ENCODE measurements at regions not wholly inside any gene's neighbourhood (a gene's known extent, or its start where the extent isn't known, plus 50 kb on each side); places are given as distances from the start of the nearest gene placed in this dataset.
"Not testable (repeated sequence)": the region's sequence is repeated elsewhere in the genome, so short reads cannot be mapped to it uniquely, and the experiment has no call there.

DNA sequence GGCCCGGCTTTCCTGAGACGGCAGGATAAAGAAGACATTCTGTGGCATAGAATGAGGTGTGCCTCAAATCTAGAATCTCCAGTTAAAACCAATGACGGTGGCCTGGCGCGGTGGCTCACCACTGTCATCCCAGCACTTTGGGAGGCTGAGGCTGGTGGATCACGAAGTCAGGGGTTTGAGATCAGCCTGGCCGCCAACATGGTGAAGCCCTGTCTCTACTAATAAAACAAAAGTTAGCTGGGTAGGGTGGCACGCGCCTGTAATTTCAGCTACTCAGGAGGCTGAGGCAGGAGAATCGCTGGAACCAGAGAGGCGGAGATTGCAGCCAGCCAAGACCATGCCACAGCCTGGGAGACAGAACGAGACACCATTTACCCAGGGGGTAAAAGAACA, 193.6 kb downstream of the ALG10 start:
- in situ Hi-C loops (cut with HindIII; ENCODE audit: low pct_ligation_motif_present, low pct_unique_long_range_greater_than_20kb, low sequenced_read_pairs) = no loop called here
- no peak for DNase-seq

DNA sequence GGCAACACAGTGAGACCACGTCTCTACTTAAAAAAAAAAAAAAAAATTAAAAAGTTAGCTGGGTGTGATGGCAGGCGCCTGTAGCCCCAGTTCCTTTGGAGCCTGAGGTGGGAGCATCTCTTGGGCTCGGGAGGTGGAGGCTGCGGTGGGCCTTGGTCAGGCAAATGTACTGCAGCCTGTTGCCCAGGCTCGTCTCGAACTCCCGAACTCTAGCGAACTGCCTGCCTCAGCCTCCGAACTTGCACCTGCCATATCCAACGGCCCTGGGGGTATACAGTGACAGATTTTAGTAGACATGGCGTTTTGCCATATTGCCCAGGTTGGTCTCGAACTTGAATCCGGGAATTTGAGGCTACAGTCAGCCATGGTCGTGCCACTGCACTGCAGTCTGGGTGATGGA, 195.4 kb downstream of the ALG10 start:
- in situ Hi-C loops (cut with HindIII; ENCODE audit: low pct_ligation_motif_present, low pct_unique_long_range_greater_than_20kb, low sequenced_read_pairs) = no loop called here
- DNase-seq = no peak

GRCh38 chr12:34218193-34219045, 196.1 kb downstream of the ALG10 start:
- in situ Hi-C loops (cut with HindIII; ENCODE audit: low pct_ligation_motif_present, low pct_unique_long_range_greater_than_20kb, low sequenced_read_pairs) = no loop called here
- DNase-seq = peak; percentile 85

GRCh38 chr12:34219046-34219770, 196.9 kb downstream of the ALG10 start:
- in situ Hi-C loops (cut with HindIII; ENCODE audit: low pct_ligation_motif_present, low pct_unique_long_range_greater_than_20kb, low sequenced_read_pairs) = no loop called here
- DNase-seq = no peak

DNA sequence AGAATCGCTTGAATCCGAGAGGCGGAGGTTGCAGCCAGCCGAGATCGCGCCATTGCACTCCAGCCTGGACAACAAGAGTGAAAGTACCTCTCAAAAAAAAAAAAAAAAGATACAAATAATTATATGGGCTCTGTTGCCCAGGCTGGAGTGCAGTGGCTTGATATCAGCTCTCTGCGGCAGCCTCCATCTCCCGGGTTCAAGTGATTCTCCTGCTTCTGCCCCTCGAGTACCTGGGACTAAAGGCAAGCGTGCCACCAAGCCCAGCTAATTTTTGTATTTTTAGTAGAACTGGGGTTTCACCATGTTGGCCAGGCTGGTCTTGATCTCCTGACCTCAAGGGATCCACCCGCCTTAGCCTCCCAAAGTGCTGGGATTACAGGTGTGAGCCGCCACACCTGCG, 197.8 kb downstream of the ALG10 start:
- DNase-seq = not testable (repeated sequence)

GRCh38 chr12:34223640-34224039, 201.3 kb downstream of the ALG10 start:
- in situ Hi-C loops (cut with HindIII; ENCODE audit: low pct_ligation_motif_present, low pct_unique_long_range_greater_than_20kb, low sequenced_read_pairs) = no loop called here
- no peak for DNase-seq

More for the DNA sequence above, 197.8 kb downstream of the ALG10 start:
- in situ Hi-C loops (cut with HindIII; ENCODE audit: low pct_ligation_motif_present, low pct_unique_long_range_greater_than_20kb, low sequenced_read_pairs) = not testable (repeated sequence)

DNA sequence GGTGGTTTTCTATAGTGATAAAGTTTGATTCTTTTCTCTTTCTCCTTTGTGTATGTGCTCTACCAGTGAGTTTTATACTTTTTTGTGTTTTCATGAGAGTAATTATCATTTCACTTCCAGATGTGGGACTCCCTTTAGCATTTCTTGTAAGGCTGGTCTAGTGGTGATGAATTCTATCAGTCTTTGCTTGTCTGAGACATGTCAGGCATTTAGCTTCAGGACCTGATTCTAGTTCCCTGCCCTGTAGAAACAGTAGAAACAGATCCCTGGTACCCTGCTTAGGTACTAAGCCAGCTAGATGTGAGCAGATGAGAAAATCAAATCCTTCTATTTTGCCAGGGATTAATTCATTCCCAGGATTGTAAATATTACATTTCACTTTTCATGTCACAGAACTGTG, 203.7 kb downstream of the ALG10 start:
- in situ Hi-C loops (cut with HindIII; ENCODE audit: low pct_ligation_motif_present, low pct_unique_long_range_greater_than_20kb, low sequenced_read_pairs); DNase-seq: not testable (repeated sequence)

DNA sequence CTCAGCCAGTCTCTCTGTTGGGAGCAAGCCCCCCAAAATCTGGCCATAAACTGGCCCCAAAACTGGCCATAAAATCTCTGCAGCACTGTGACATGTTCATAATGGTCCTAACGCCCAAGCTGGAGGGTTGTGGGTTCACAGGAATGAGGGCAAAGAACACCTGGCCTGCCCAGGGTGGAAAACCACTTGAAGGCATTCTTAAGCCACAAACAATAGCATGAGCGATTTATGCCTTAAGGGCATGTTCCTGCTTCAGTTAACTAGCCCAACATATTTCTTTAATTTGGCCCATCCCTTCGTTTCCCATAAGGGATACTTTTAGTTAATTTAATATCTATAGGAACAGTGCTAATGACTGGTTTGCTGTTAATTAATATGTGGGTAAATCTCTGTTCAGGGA, 205.8 kb downstream of the ALG10 start:
- in situ Hi-C loops (cut with HindIII; ENCODE audit: low pct_ligation_motif_present, low pct_unique_long_range_greater_than_20kb, low sequenced_read_pairs); DNase-seq: not testable (repeated sequence)

- DNase-seq; in situ Hi-C loops (cut with HindIII; ENCODE audit: low pct_ligation_motif_present, low pct_unique_long_range_greater_than_20kb, low sequenced_read_pairs): not testable (repeated sequence)
Measured at GRCh38 chr12:34229033-34229432, 206.7 kb downstream of the ALG10 start.

DNA sequence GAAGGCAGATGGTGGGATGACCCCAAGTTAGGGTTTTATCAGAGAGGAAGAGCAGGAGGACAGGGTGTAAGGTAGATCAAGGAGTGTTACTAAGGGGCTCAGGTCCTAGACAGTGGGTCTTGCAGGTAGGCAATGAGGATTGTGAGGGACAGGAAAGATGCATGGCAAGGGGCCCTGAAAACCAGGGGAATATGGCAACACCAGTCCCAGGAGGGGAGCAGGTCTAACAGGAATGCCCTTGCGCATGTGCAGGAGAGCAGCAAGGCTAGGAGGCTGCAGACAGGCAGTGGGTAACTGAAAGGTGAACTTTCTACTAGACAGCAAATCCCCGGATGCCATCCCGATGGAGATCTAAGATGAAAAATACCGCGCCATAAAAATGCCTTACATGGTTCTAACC, 211.3 kb downstream of the ALG10 start:
- no peak for DNase-seq
- in situ Hi-C loops (cut with HindIII; ENCODE audit: low pct_ligation_motif_present, low pct_unique_long_range_greater_than_20kb, low sequenced_read_pairs) = no loop called here

DNA sequence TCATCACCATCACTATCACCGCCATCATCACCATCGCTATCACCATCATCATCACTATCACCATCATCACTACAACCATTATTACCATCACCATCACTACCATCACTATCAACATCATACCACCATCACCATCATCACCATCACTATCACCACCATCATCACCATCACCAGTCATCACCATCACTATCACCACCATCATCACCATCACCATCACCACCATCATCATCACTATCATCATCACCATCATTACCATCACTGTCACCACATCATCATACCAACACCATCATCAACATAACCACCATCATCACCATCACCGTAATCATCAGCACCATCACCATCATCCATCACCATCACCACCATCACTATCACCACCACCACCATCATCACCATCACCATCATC, 213.8 kb downstream of the ALG10 start:
- in situ Hi-C loops (cut with HindIII; ENCODE audit: low pct_ligation_motif_present, low pct_unique_long_range_greater_than_20kb, low sequenced_read_pairs) = no loop called here
- DNase-seq = no peak

- in situ Hi-C loops (cut with HindIII; ENCODE audit: low pct_ligation_motif_present, low pct_unique_long_range_greater_than_20kb, low sequenced_read_pairs) = no loop called here
- no peak for DNase-seq
Measured at GRCh38 chr12:34244608-34245007, 222.3 kb downstream of the ALG10 start.

DNA sequence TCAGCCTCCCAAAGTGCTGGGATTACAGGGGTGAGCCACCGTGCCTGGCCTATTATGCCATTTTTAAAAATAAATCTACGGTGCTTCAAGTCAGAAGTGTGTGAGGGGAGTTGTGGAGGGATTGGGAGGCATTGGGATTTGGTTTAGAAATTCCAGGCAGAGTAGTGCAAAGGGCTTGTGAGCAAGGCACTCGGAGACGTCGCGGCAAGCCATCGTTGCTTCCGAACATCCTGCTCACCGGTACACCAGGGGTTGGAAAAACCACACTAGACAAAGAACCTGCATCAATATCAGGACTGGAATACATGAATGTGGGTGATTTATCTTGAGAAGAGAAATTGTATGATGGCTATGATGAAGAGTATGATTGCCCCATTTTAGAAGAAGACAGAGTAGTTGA, 227.0 kb downstream of the ALG10 start:
- no peak for DNase-seq
- in situ Hi-C loops (cut with HindIII; ENCODE audit: low pct_ligation_motif_present, low pct_unique_long_range_greater_than_20kb, low sequenced_read_pairs) = no loop called here

DNA sequence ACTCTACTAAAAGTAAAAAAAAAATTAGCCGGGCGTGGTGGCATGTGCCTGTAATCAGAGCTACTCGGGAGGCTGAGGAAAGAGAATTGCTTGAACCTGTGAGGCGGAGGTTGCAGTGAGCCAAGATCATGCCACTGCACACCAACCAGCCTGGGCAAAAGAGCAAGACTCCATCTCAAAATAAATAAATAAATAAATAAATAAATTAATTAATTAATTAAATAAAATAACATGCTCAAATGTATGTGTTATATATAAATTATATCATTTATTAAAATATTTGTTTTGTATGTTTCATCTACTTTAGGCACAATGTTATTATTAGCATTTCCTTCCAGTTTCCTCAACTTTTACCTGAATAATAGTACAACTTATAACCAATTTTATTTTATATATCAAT, 229.6 kb downstream of the ALG10 start:
- DNase-seq; in situ Hi-C loops (cut with HindIII; ENCODE audit: low pct_ligation_motif_present, low pct_unique_long_range_greater_than_20kb, low sequenced_read_pairs): not testable (repeated sequence)

GRCh38 chr12:34253674-34254073, 231.4 kb downstream of the ALG10 start:
- in situ Hi-C loops (cut with HindIII; ENCODE audit: low pct_ligation_motif_present, low pct_unique_long_range_greater_than_20kb, low sequenced_read_pairs) = no loop called here
- DNase-seq = no peak

GRCh38 chr12:34257093-34257492, 234.8 kb downstream of the ALG10 start:
- no peak for DNase-seq
- in situ Hi-C loops (cut with HindIII; ENCODE audit: low pct_ligation_motif_present, low pct_unique_long_range_greater_than_20kb, low sequenced_read_pairs) = no loop called here

DNA sequence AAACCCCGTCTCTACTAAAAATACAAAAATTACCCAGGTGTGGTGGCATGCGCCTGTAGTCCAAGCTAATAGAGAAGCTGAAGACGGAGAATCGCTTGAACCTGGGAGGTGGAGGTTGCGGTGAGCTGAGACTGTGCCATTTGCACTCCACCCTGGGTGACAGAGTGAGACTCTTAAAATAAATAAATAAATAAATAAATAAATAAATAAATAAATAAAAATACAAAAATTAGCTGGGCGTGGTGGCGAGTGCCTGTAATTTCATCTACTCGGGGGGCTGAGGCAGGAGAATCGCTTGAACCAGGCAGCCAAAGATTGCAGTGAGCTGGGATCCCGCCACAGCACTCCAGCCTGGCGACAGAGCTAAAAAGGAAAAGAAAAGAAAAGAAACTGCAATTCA, 239.8 kb downstream of the ALG10 start:
- in situ Hi-C loops (cut with HindIII; ENCODE audit: low pct_ligation_motif_present, low pct_unique_long_range_greater_than_20kb, low sequenced_read_pairs); DNase-seq: not testable (repeated sequence)

- in situ Hi-C loops (cut with HindIII; ENCODE audit: low pct_ligation_motif_present, low pct_unique_long_range_greater_than_20kb, low sequenced_read_pairs) = no loop called here
- DNase-seq = no peak
Measured at GRCh38 chr12:34264110-34264509, 241.8 kb downstream of the ALG10 start.

GRCh38 chr12:34273703-34274102, 251.4 kb downstream of the ALG10 start:
- in situ Hi-C loops (cut with HindIII; ENCODE audit: low pct_ligation_motif_present, low pct_unique_long_range_greater_than_20kb, low sequenced_read_pairs); DNase-seq: not testable (repeated sequence)

DNA sequence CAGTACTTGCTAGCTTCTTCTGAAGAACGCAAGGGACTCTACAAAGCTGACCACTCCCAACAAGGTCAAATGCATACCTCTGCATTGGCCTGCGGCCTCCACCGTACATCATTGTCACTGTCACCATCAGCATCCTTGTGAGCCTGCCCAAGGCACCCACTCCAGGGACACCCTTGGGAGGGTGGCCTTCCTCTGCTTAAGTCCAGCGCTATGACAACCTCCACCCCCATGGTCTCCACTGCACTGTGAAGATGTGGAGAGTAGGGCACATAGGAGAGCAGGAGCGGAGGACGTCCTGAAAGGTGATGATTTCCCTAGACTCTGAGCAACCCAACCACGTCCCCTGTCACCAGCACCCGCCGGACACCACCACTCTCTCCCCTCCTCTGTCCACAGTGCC, 252.8 kb downstream of the ALG10 start:
- in situ Hi-C loops (cut with HindIII; ENCODE audit: low pct_ligation_motif_present, low pct_unique_long_range_greater_than_20kb, low sequenced_read_pairs) = no loop called here
- no peak for DNase-seq
